OCI-LY7 (cell line): ENCODE measurements at regions not wholly inside any gene's neighbourhood (a gene's known extent, or its start where the extent isn't known, plus 50 kb on each side); places are given as distances from the start of the nearest gene placed in this dataset.

Source experiments
- BruUV-seq: library from RNA; stranded (reverse); fragments of 400-500 nt; replicated peaks from 2 replicates; lab custom pipeline; 2021; lab: Mats Ljungman, UMichigan
- CTCF ChIA-PET: fragments of 300-600 bp; sonication (Branson Sonifier 250); formaldehyde crosslinking; loops from one replicate; lab custom pipeline; 2022; ENCODE audit warnings: antibody characterized with exemption; ENCODE audit not compliant: unreplicated experiment; lab: Charles Lee
- POLR2A ChIA-PET: fragments of 300-600 bp; sonication (Branson Sonifier 250); formaldehyde crosslinking; loops from one replicate; lab custom pipeline; 2022; ENCODE audit warnings: antibody characterized with exemption; lab: Charles Lee
- DNase-seq: peaks from one replicate; pipeline ENCODE4 v3.0.0-alpha.2; 2015; ENCODE audit warnings: low spot score
- H2AFZ ChIP-seq: fragments of 200-600 bp; sonication (generic), shearing (Covaris generic); 2 replicates; pipeline ENCODE4 v1.6.1; 2014; ENCODE audit warnings: mild to moderate bottlenecking, antibody characterized with exemption, low read length, moderate library complexity
- H3K27ac ChIP-seq: fragments of 200-600 bp; sonication (generic); 2 replicates; pipeline ENCODE4 v1.5.1; 2014; ENCODE audit warnings: mixed run types, low read depth, mild to moderate bottlenecking, moderate library complexity, low read length, inconsistent platforms; ENCODE audit not compliant: poor library complexity, severe bottlenecking
- H3K36me3 ChIP-seq: fragments of 200-600 bp; sonication (generic); 2 replicates; pipeline ENCODE4 v1.6.1; 2014; ENCODE audit warnings: mild to moderate bottlenecking, antibody characterized with exemption, low read length, moderate library complexity, mixed read lengths; ENCODE audit not compliant: insufficient read depth
- H3K4me1 ChIP-seq: fragments of 200-600 bp; sonication (generic); 2 replicates; pipeline ENCODE4 v1.5.1; 2014; ENCODE audit warnings: mild to moderate bottlenecking, low read length; ENCODE audit not compliant: insufficient read depth, poor library complexity, severe bottlenecking
- H3K4me2 ChIP-seq: fragments of 200-600 bp; sonication (generic); 2 replicates; pipeline ENCODE4 v1.6.1; 2014; ENCODE audit warnings: mild to moderate bottlenecking, low read length
- H3K4me3 ChIP-seq: fragments of 200-600 bp; sonication (generic); 2 replicates; pipeline ENCODE4 v1.5.1; 2014; ENCODE audit warnings: mild to moderate bottlenecking, low read depth, low read length; ENCODE audit not compliant: poor library complexity, severe bottlenecking
- H3K79me2 ChIP-seq: fragments of 200-600 bp; sonication (generic); 2 replicates; pipeline ENCODE4 v1.6.1; 2016; ENCODE audit warnings: low read depth, mild to moderate bottlenecking, low read length, moderate library complexity, mixed read lengths; ENCODE audit not compliant: insufficient read depth
- H3K9me2 ChIP-seq: fragments of 200-600 bp; sonication (generic); 2 replicates; pipeline ENCODE4 v1.6.1; 2016; ENCODE audit warnings: mild to moderate bottlenecking, low read length, mixed read lengths; ENCODE audit not compliant: insufficient read depth
- H3K9me3 ChIP-seq: fragments of 200-600 bp; sonication (generic); 2 replicates; pipeline ENCODE4 v1.6.1; 2014; ENCODE audit warnings: mild to moderate bottlenecking, mixed run types, low read length, mixed read lengths
- H4K20me1 ChIP-seq: fragments of 200-600 bp; sonication (generic); 2 replicates; pipeline ENCODE4 v1.6.1; 2014; ENCODE audit warnings: mild to moderate bottlenecking, antibody characterized with exemption, low read length, moderate library complexity, mixed read lengths; ENCODE audit not compliant: insufficient read depth
- CTCF ChIP-seq: fragments of 200-600 bp; sonication (generic); conservative IDR thresholded peaks from 2 replicates; pipeline ENCODE4 v1.5.1; 2014; ENCODE audit warnings: mild to moderate bottlenecking, antibody characterized with exemption, low read length, moderate library complexity, mixed read lengths
- EZH2phosphoT487 ChIP-seq: fragments of 200-600 bp; sonication (generic); IDR thresholded peaks from 2 replicates; pipeline ENCODE4 v1.6.1; 2018; ENCODE audit warnings: low read depth, borderline replicate concordance, mild to moderate bottlenecking, mixed run types, antibody characterized with exemption, low read length, moderate library complexity, mixed read lengths
- intact Hi-C: fragments of 100-400 bp; cut with micrococcal nuclease; formaldehyde crosslinking; loops from one replicate; pipeline ENCODE4 v1.10.0; 2022; ENCODE audit not compliant: unreplicated experiment

DNA sequence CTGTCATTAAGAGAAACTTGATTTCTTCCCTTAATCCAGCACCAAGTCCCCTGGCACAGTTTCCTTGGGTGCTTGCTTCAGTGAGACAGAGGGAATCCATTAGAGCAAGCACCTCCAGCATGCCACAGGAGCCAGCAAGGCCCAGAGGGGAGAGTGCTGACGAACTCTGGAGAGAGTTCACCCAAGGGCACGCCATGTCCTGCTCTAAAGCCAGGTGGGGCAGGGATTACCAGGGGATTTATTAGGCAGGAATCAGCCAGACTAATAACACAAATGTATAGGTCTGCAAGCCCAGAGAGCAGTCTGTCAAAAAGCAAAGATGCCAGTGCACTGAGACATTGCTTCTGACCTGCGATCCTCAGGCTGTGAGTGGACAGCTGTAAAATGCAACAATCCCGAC is 155.4 kb upstream of the SYNDIG1 start:
- H3K79me2 ChIP-seq = no peaks in the 10 kb centered on the region
- CTCF ChIA-PET = no interaction called here
- H3K9me2 ChIP-seq = no peaks in the 10 kb centered on the region
- no peaks in the 10 kb centered on the region for H3K4me1 ChIP-seq
- no peak overlapping the region for H2AFZ ChIP-seq
- H3K36me3 ChIP-seq = no peaks in the 10 kb centered on the region
- H3K4me3 ChIP-seq = no peak overlapping the region
- no peak overlapping the region for H3K4me2 ChIP-seq
- intact Hi-C loops = no loop called here
- H3K27ac ChIP-seq = no peak overlapping the region
- no peak for TF ChIP-seq CTCF
- no peak for TF ChIP-seq EZH2phosphoT487
- BruUV-seq = no TSS peak
- H3K9me3 ChIP-seq = no peaks in the 10 kb centered on the region
- DNase-seq = no peak
- H4K20me1 ChIP-seq = no peaks in the 10 kb centered on the region
- POLR2A ChIA-PET = no interaction called here

DNA sequence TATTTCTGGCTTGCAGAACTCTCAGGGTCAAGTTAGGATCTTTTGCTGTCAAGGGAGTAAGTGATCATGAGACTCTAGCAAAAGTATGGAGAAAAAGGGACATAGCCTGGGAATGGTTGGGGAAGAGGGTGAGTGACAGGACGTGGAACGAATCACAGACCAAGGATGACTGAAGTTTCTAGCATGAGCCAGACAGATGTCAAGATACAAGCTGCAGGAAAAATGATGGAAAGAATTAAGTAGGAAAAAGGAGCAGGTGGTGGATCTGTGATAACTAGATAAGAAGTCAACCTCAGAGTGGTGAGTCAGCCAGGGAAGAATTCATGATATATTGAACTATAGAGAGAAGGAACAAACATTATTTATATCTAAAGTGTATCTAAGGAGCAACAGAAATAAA is 159.8 kb upstream of the SYNDIG1 start:
- BruUV-seq = no TSS peak
- POLR2A ChIA-PET = interaction anchor here (3.0 kb wide), 1 partner anchor 9 kb away, joined by 11 read pairs; no protein-coding TSS in a partner anchor
- Histone ChIP-seq H3K27ac (no peak overlapping the region), H2AFZ (no peak overlapping the region), H3K79me2 (no peaks in the 10 kb centered on the region), H3K9me3 (no peaks in the 10 kb centered on the region), H3K4me3 (no peak overlapping the region), H4K20me1 (no peaks in the 10 kb centered on the region), H3K36me3 (no peaks in the 10 kb centered on the region), H3K9me2 (no peaks in the 10 kb centered on the region), H3K4me1 (no peaks in the 10 kb centered on the region), H3K4me2 (no peak overlapping the region)
- intact Hi-C loops = no loop called here
- TF ChIP-seq CTCF = no peak
- TF ChIP-seq EZH2phosphoT487 = no peak
- CTCF ChIA-PET = no interaction called here
- DNase-seq = no peak

DNA sequence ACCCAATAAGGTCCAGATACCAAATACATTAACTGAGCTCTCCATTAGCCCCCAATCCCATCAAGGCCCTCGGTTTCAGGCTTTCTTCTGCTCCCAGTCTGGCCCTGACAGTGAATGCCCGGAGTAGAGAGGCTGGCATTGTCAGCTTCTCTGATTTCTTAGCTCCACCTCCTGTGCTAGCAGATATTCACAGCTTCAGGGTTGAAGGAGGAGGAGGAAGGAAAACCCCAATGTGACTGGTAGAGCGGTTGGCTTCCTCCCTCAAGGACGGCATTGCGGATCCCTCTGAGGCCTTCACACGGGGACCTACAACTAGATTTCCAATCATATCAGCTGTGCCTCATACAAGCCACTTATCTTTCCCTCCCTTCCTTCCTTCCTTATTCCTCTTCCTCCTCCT is 164.1 kb upstream of the SYNDIG1 start:
- DNase-seq = no peak
- ChIA-PET POLR2A (no interaction called here), CTCF (no interaction called here)
- Histone ChIP-seq H4K20me1 (no peaks in the 10 kb centered on the region), H3K79me2 (no peaks in the 10 kb centered on the region), H2AFZ (no peak overlapping the region), H3K36me3 (no peaks in the 10 kb centered on the region), H3K4me1 (no peaks in the 10 kb centered on the region), H3K4me2 (no peak overlapping the region), H3K9me3 (no peaks in the 10 kb centered on the region), H3K27ac (no peak overlapping the region), H3K4me3 (no peak overlapping the region), H3K9me2 (no peaks in the 10 kb centered on the region)
- no TSS peak for BruUV-seq
- intact Hi-C loops = no loop called here
- TF ChIP-seq CTCF = no peak
- no peak for TF ChIP-seq EZH2phosphoT487
